HG03103 (cell line): ENCODE measurements at regions not wholly inside any gene's neighbourhood (a gene's known extent, or its start where the extent isn't known, plus 50 kb on each side); places are given as distances from the start of the nearest gene placed in this dataset.
"Not testable (repeated sequence)": the region's sequence is repeated elsewhere in the genome, so short reads cannot be mapped to it uniquely, and the experiment has no call there.

ENCODE experiments used
- ATAC-seq: cut with Tn5 transposase; IDR thresholded peaks from one replicate; pipeline ENCODE4 v1.9.1; 2021; ENCODE audit warnings: low read depth; ENCODE audit not compliant: unreplicated experiment

DNA sequence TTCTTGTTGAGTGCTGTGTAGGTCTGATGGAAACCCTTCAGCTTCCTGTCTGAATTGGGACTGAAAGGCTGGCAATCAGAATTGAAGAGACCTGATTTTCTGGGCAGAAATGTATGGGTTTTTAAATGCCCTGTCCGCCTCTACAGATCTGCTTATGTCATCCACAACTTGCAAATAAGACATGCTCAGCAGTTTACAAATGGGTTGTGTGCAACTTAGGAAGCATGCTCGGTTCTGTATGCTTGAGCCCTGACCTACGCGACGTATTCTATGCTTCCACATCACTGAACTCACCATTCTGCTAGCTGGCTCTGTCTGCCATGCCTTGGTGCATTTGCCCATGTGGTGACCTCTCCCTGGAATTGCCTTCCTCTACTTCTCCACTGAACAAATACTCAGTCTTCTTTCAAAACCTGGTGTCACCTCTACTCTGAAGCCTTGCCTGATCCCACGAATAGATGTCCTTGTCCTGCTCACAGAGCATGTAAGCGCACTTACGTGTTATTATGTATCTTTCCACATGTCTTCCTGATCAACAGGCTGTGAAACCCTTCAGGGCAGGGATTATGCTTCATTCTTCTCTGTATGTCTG, 194.2 kb downstream of the ERCC6L2 start:
- ATAC-seq = no peak

DNA sequence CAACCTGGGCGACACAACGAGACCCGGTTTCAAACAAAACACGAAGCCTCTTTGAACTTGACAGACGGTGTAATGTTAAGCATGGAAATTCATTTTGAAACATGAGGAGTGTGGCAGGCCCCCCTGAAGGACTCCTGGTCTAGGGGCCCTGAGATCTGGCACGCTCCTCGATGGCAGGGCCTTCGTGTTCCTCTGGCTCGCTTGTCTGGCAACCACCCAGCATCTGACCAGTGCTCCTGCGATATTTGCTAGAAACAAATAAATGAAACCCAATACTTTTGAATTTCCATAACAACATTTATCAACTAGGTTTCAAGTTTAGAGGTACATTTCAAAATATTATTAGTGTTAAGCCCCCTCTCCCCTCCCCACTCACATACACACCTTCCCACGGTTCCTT, 193.0 kb downstream of the ERCC6L2 start:
- no peak for ATAC-seq

DNA sequence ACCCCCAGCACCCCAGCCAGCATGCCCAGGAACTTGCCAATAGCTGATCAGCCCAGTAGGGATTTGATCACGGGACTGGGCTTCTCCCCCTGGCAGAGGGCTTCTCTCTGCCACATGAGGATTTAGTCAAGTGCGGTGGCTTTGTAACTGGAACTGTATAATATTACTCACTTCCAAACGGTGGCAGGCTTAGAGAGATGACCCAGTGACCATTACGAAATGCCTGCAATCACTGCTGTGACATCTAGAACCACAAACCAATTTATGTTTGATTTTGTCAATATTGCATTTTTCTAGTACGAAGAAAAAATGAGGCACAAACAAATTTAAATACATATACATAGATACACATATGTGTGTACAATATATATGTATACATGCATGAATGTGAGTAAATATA, 192.1 kb downstream of the ERCC6L2 start:
- no peak for ATAC-seq

DNA sequence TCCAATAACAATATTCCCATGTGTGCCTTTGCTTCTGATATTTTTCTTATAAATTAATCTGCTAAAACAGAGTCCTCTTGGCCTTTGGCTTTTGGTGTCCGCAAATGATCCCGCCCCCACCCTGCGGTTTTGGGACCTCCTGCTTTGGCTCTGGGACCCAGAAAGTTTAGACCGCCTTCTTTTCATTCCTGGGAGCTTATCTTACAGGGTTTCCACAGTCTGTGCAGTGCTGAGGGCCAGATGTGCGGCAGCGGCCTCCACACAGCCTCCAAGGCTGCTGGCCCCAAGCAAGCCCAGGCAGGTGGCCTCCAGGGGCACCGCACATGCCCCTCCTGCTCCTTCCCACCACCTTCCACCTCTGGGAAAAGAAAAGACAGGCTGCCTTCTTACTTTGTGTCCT, 191.5 kb downstream of the ERCC6L2 start:
- no peak for ATAC-seq

DNA sequence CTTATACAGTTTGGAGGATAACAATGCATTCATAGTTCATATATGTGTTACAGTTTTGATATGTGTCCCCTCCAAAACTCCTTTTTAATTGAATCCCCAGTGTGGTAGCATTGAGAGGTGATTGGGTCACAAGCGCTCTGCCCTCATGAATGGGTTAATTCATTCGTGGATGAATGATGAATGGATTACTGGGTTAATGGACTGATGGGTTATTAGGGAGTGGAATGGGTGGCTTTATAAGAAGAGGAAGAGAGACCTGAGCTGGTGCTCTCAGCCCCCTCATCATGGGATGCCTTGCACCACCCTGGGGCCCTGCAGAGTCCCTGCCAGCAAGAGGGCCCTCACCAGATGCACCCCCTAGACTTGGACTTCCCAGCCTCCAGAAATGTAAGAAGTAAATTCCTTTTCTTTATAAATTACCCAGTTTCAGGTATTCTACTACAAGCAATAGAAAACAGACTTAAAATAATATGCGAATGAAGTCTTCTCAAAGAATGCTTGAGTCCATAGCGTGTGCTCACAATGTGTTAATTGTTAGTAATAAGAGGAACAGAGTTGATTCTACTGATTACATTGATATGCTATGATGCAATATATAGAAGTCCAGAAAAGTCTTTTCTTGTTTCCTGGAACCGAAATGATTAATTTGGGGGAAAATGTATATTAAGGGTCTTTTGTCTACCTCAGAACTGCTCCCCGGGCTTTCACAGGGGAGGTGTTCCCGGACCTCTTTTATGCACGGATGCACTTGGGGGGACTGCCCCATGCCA, 190.2 kb downstream of the ERCC6L2 start:
- ATAC-seq = no peak

DNA sequence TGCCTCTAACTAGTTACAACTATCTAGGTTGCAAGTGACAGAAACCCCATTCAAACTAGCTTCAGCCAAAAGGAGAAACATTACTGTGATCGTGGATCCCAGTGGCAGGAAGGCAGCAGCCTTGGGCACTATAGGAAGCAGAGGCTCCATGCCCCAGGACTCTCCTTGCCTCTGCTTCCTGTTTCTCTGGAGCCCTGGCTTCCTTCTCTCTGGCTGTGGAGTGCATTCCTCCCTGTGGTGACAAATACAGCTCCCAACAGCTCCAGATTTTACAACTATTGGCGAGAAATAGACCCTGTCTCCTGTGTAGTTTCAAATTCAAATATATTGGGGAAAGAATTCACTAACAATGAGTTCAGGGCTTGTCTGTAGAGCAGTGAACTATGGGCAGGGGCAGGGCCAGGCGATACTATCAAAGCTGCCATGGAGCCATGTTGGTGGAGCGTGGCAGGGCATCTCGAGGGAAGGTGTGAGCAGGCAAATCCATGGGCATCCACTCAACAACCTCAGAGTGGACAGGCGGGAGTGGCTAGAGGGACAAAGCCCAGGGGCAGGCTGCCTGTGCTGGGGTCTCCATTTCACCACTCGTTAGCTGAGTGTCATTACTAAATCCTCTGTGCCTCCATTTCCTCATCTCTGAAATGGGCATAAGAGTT, 189.5 kb downstream of the ERCC6L2 start:
- no peak for ATAC-seq

DNA sequence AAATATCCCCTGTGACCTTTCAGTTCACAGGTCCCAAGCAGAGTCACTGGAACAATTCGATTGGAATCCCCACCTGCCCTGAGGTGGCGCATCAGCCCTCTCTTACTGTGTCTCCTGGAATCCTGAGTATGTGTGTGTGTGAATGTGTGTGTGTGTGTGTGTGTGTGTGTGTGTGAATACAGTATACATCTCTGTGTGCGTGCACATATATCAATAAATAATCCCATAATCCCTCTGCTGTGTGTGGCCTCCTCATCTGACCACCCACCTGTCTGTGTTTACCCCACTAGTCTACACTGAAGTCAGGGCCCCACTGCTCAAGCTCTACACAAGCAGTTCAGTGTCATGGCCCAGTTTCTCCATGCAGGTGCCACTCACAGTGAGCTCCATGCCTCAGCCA, 187.4 kb downstream of the ERCC6L2 start:
- ATAC-seq = no peak

DNA sequence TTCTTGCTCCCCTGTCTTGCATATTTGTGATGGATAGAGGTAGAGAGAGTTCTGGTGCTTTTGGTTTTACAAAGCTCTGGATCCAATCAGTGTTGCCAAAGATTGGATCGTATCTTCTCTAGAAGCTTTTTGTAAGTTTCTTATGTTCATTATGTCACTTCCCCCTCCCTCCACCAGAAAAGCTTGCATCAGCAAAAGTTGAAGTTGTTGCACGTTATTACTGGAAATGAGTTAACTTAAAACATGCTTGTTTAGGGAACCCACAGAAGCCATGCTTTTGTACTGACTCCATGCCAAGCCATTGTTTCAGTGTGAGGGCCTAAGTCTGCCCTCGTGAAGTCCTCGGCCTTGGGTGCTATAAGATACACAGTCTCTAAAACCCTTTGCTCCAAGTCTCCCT, 186.5 kb downstream of the ERCC6L2 start:
- ATAC-seq = no peak

DNA sequence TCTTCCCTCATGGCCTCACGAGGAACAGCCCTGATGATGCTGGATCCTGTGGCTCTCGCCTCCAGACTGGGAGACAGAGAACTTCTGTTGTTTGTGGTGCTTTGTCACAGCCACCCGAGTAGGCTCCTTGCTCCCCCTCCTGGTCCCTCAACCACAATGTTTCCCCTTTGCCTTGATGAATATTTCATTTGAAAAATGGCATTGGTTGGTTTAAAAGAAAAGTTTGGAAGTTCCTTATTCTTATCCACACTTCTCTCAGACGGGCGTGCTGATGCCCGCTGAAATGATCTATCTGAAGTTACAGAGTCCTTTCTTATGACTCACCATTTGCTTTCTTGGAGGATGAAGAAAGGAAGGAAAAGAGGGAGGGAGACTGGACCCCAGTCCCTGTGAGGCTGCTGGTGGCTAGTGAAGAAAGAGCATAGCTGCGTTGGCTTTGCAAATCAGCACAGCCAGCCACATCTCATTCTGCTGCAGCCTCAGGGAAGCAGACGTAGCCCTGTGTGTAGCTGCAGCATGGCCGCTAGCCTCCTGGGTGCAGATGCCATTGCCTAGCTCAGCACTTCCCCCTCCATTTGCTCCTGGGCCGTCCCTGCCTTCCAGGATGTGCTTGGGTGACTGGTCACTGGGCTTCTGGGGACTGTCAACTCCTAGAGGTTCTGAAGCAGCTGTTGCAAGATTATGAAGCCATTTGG, 185.9 kb downstream of the ERCC6L2 start:
- ATAC-seq = no peak

DNA sequence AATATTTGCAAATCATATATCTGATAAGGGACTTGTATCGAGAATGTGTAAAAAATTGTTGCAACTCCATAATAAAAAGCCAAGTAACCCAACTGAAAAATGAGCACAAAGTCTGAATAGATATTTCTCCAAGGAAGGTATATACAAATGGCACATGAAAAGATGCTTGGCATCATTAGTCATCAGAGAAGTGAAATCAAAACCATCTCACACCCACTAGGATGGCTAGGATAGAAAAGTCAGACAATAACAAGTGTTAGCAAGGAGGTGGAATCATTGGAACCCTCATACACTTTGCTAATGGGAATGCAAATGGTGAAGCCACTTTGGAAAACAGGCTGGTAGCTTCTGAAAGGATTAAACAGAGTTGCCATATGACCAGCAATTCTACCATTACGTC, 182.7 kb downstream of the ERCC6L2 start:
- ATAC-seq = no peak

DNA sequence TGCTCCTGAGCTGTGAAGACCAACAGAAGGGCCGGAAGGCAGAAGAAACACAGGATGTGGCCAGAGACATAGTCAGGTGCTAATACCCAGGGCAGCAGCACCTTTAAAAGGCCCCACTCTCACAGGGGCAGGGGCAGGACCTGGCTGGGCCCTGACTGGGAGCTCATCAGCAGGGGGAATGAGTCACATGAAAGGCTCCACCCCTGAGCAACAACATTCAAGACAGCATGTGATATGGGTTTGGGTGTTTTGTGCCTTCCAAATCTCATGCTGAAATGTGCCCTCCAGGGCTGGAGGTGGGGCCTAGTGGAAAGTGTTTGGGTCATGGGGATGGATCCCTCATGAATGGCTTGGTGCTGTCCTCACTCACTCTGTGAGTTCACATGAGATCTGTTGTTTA, 181.7 kb downstream of the ERCC6L2 start:
- ATAC-seq = no peak

DNA sequence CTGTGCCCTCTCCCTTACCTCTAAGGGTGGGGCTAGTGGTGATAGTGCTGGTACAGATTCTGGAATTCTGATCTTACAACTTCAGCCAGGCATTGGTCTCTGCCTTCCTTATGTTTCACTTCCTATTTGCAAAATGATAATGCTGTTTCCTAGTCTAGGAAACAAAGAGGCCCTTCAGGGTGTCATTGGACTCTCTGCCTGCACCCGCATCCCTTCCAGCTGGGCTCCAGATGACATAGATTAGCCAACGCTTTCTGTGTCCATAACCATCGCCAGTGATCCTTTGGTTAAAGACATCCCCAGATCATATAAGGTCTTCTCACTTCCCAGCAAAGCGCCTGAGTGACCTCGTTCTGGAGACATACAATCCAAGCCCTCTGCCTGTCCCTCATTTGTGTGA, 180.7 kb downstream of the ERCC6L2 start:
- no peak for ATAC-seq

DNA sequence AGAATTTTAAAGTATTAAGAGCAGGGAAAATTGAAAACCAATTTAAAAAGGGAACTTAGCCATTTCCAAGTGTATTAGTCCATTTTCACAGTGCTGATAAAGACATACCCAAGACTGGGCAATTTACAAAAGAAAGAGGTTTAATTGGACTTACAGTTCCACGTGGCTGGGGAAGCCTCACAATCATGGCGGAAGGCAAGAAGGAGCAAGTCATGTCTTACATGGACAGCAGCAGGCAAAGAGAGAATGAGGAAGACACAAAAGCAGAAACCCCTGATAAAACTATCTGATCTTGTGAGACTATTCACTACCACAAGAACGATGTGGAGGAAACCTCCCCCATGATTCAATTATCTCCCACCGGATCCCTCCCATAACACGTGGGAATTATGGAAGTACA, 178.8 kb downstream of the ERCC6L2 start:
- not testable (repeated sequence) for ATAC-seq

DNA sequence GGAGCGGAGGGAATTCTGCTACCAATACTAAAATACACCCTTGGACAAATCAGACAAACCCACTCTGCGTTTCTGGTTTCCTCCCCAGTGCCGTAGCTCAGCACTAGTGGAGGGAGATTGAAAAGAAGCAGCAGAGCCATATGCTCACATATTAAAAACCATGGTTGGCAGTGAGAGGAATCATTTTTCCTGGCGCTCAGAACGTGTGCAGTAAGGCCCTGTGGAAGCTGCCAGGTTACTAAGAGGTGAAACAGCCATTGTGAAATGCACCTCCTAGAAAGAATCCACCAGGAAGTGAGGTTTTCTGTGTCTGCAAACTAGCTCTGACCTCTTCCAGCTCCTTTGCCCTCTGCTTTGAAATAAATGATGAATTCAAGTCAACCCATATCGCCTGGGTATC, 177.2 kb downstream of the ERCC6L2 start:
- ATAC-seq = no peak

DNA sequence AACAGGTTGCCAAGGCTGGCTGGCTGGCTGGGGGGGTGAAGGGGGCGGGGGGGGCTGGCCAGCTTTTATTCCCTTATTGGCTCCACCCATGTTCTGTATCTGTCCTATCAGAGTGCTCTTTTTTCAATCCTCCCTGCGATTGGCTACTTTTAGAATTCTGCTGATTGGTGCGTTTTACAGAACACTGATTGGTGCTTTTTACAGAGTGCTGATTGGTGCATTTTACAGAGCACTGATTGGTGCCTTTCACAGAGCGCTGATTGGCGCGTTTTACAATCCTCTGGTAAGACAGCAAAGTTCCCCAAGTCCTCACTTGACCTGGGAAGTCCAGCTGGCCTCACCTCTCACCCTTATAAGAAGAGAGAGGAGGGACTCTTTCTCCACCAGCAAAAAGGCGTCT, 175.9 kb downstream of the ERCC6L2 start:
- ATAC-seq = no peak

DNA sequence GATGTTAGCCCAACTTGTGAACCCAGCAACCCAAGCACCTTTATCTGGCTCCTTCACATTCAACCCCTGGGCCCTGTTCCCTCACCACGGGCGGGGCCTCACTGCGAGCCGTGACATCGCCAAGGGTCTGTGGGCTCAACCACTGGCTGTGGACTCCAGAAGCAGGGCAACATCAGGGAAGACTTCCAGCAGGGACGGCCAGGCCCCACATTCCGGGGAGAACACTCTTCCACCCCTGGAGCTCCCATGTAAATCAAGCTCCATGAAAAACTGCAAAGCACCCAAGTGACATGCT, 175.3 kb downstream of the ERCC6L2 start:
- no peak for ATAC-seq

DNA sequence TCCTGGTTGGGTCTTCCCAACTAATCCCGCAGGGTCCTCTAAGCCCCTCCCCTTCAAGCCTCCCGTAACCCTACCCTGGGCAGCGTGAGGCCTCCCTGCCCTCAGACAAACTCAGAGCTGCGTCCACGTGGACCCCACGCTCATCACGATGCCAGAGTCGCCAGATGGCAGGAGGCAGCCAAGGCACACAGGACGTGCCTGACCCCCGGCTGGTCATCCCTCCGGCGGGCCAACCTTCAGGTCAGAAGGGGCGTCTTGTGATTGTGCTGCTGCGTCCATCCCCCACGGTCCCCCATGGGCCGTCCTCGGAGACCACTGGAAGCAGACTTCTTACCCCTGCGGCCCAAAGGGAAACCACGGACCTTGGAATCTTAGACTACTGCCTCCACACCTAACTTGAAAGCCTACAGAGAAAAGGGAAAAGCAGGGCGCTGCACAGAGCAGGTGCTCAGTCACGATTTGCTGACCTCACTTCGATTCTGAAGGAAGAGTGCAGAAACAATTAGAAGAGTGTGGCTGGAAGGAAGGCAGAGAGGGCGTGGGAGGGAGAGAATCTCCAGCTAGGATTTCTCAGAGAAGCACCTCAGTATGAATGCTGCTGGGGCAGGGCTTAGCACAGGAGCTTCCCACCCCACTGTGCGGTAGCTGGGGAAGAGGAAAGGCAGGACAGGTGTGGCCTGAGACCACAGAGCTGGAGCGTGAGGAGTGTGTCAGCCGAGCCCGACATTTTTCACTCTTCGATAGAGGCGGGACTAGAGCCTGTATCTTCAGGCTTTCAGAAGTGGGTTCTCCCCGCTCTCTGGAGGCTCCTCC, 174.8 kb downstream of the ERCC6L2 start:
- ATAC-seq = no peak

DNA sequence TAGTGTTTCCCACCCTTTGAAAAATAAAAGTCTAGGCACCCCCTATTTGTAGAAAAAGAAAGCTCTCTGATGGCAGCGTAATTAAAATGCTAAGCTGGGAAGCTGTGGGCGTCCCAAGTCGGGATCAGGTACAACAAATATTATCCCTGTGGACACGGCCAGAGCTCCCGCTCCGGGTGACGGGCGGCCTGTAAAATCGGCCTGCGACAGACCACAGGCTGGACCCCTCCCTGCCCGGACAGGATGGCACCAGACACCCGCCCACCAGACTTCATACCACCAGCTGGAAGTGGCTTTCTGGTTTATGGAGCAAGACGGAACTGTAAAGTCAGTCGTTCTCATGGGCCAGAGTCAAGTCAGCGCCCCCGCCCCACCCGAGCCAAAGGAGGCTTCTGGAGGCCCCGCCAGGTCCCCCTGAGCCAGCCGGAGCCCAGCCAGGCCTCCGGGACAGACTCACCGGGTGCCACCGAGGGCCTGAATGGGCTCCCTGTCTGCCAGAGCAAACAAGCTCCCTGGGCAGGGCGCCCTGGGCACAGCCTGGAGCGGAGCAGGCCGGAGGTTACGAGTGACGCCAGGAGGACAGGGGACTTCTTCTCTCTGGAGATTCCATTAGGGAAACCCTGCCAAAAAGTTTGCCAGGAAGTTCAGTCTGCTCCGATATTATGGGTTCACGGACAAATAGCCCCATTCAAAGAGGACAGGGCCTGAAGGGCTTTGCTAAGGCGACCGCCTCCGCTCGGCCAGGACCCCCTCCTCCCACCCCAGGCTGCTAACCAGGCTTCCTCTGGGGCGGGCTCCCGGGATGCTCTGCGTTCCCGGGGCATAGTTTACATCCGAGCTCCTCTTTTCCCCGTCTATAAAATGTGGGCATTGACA, 173.7 kb downstream of the ERCC6L2 start:
- ATAC-seq = no peak

DNA sequence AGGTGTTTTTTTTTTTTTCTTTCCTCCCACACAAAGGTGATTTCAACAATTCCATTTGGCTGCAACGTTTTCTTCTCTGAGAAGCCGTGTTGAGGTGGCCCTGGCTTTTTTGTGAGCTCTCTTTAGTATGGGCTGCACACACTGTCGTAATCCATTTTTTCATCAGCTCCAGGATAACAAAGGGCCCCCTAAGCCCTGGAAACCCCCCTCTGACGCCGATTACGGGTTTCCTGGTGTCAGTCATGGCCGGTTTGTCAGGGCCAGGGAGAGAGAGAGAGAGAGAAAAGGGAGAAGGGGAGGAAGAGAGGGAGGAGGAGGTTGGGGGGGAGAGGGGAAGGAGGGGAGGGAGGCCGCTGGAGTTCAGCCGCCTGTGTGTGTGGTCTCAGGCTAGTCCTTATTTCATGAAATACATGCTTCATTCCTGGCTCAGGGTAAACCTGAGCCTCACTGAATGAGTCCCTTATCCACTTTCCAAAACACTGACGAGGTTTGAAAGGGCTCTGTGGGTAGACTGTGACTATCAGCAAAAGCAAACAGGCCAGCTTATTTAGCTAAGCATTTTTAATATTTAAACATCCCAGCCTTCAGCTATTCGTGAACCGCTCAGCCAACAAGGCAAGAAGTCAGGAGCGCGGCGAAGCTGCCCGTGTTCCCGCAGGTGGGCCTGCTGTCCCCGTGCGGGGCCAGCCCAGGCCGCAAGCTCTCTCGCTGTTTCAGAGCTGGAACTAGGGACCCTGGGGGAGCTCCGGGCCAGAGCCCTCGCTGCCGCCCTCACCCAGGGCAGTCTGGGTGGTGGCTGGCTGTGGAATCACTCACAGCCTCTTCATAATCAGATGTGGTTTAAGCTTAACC, 172.8 kb downstream of the ERCC6L2 start:
- no peak for ATAC-seq
